ENCODE measurements at regions not wholly inside any gene's neighbourhood (a gene's known extent, or its start where the extent isn't known, plus 50 kb on each side); places are given as distances from the start of the nearest gene placed in this dataset.

DNA sequence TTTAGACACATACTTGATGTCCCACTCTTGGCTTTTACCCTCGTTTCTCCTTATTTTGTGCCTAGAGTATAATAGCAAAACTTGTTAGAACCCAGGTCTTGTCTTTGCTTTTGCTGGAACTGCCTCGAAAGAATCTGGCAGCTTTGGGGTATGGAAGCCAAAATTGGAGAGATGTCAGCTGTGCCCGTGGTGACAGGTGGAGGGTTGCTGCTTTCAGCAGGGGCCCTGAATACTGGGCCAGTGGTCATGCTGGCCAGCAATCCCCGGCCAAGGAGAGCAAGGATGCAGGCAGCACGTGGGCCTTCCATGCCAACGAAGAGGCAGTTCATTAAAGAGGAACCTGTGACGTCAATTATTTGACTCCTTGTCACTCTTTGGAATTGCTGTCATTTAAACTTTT lies 181.1 kb downstream of the HIPK3 start:
- Histone ChIP-seq H3K27me3 (ENCODE audit: low read length) (no peaks in the 10 kb centered on the region), H3K36me3 (ENCODE audit: low read length) (no peaks in the 10 kb centered on the region), H3K27ac (ENCODE audit: low read depth, low read length) (no peak overlapping the region), H3K4me3 (ENCODE audit: insufficient read depth, low read length, poor library complexity, severe bottlenecking) (no peak overlapping the region), H3F3A (ENCODE audit: insufficient read depth) (no peaks in the 10 kb centered on the region), H3K9me3 (ENCODE audit: insufficient read depth, low read length) (no peaks in the 10 kb centered on the region), H3K4me2 (ENCODE audit: low read depth, low read length, poor library complexity, severe bottlenecking) (no peak overlapping the region), H2AFZ (ENCODE audit: low read depth, low read length, severe bottlenecking) (no peak overlapping the region), H3K9ac (ENCODE audit: low read length) (no peak overlapping the region), H3K9me2 (replicated peaks; ENCODE audit: insufficient read depth, low read length) (no peaks in the 10 kb centered on the region), H4K20me1 (ENCODE audit: low read depth, low read length) (no peaks in the 10 kb centered on the region), H3K79me2 (ENCODE audit: insufficient read depth, low read length) (no peaks in the 10 kb centered on the region)
- TF ChIP-seq EZH2phosphoT487 (conservative IDR thresholded peaks at IDR 0.05; ENCODE audit: low read length), result no peak
- TF ChIP-seq, protein P1, sequence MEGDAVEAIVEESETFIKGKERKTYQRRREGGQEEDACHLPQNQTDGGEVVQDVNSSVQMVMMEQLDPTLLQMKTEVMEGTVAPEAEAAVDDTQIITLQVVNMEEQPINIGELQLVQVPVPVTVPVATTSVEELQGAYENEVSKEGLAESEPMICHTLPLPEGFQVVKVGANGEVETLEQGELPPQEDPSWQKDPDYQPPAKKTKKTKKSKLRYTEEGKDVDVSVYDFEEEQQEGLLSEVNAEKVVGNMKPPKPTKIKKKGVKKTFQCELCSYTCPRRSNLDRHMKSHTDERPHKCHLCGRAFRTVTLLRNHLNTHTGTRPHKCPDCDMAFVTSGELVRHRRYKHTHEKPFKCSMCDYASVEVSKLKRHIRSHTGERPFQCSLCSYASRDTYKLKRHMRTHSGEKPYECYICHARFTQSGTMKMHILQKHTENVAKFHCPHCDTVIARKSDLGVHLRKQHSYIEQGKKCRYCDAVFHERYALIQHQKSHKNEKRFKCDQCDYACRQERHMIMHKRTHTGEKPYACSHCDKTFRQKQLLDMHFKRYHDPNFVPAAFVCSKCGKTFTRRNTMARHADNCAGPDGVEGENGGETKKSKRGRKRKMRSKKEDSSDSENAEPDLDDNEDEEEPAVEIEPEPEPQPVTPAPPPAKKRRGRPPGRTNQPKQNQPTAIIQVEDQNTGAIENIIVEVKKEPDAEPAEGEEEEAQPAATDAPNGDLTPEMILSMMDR (IDR thresholded peaks at IDR 0.05; ENCODE audit: insufficient read depth, low read length, poor library complexity, severe bottlenecking), result no peak

DNA sequence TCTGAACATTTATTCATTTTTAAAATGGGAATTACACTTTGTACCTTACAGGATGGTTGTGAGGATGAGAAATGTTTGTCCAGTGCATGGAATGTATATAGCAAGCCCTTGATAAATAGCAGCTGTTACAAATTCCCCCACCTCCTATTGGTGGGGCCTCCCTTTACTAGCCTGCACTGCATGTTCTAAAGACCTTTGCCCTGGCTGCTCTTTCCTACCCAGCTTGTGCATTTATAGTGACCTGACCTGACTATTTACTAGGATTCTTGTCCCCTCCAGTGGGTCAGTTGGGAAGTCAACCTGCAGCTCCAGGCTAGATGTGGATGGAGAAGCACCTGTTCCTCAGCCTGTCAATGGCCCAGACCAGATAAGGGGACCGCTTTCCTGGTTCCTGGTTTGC lies 180.3 kb downstream of the HIPK3 start:
- H3K27me3 ChIP-seq (ENCODE audit: low read length), result no peaks in the 10 kb centered on the region
- H3K9ac ChIP-seq (ENCODE audit: low read length), result no peak overlapping the region
- no peak overlapping the region for H3K27ac ChIP-seq (ENCODE audit: low read depth, low read length)
- no peaks in the 10 kb centered on the region for H3K9me2 ChIP-seq (replicated peaks; ENCODE audit: insufficient read depth, low read length)
- no peak overlapping the region for H3K4me2 ChIP-seq (ENCODE audit: low read depth, low read length, poor library complexity, severe bottlenecking)
- H2AFZ ChIP-seq (ENCODE audit: low read depth, low read length, severe bottlenecking), result no peak overlapping the region
- H3K4me3 ChIP-seq (ENCODE audit: insufficient read depth, low read length, poor library complexity, severe bottlenecking), result no peak overlapping the region
- no peaks in the 10 kb centered on the region for H4K20me1 ChIP-seq (ENCODE audit: low read depth, low read length)
- TF ChIP-seq EZH2phosphoT487 (conservative IDR thresholded peaks at IDR 0.05; ENCODE audit: low read length), result no peak
- TF ChIP-seq, protein P1 (IDR thresholded peaks at IDR 0.05; ENCODE audit: insufficient read depth, low read length, poor library complexity, severe bottlenecking), result no peak
- H3K9me3 ChIP-seq (ENCODE audit: insufficient read depth, low read length), result no peaks in the 10 kb centered on the region
- H3K79me2 ChIP-seq (ENCODE audit: insufficient read depth, low read length), result no peaks in the 10 kb centered on the region
- no peaks in the 10 kb centered on the region for H3F3A ChIP-seq (ENCODE audit: insufficient read depth)
- H3K36me3 ChIP-seq (ENCODE audit: low read length), result no peaks in the 10 kb centered on the region

DNA sequence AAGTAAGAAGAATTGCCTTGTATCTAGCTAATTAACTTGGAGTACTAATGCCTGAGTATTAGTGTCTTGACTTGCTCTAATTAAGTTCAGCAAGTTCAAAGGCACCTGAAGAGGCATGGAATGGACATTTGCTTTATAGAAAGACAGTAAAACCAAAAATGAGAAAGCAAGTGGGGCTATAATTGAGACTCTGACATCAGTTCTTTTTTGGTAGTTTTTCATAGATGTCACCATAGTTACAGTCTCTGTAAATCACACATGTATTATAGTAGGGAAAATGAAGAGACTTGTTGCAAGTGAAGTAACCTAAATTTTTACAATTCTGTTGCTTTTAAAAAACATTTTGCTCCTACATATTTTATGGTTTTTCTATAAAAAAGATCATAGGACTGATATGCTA lies 178.0 kb downstream of the HIPK3 start:
- H3K9me2 ChIP-seq (replicated peaks; ENCODE audit: insufficient read depth, low read length), result no peaks in the 10 kb centered on the region
- no peaks in the 10 kb centered on the region for H4K20me1 ChIP-seq (ENCODE audit: low read depth, low read length)
- H3K4me2 ChIP-seq (ENCODE audit: low read depth, low read length, poor library complexity, severe bottlenecking), result no peak overlapping the region
- H2AFZ ChIP-seq (ENCODE audit: low read depth, low read length, severe bottlenecking), result no peak overlapping the region
- no peaks in the 10 kb centered on the region for H3K79me2 ChIP-seq (ENCODE audit: insufficient read depth, low read length)
- H3F3A ChIP-seq (ENCODE audit: insufficient read depth), result no peaks in the 10 kb centered on the region
- no peak overlapping the region for H3K27ac ChIP-seq (ENCODE audit: low read depth, low read length)
- TF ChIP-seq, protein P1 (IDR thresholded peaks at IDR 0.05; ENCODE audit: insufficient read depth, low read length, poor library complexity, severe bottlenecking), result no peak
- no peak for TF ChIP-seq EZH2phosphoT487 (conservative IDR thresholded peaks at IDR 0.05; ENCODE audit: low read length)
- no peak overlapping the region for H3K9ac ChIP-seq (ENCODE audit: low read length)
- no peaks in the 10 kb centered on the region for H3K9me3 ChIP-seq (ENCODE audit: insufficient read depth, low read length)
- no peaks in the 10 kb centered on the region for H3K36me3 ChIP-seq (ENCODE audit: low read length)
- H3K27me3 ChIP-seq (ENCODE audit: low read length), result no peaks in the 10 kb centered on the region
- H3K4me3 ChIP-seq (ENCODE audit: insufficient read depth, low read length, poor library complexity, severe bottlenecking), result no peak overlapping the region
